BJ (cell line): ENCODE measurements at regions not wholly inside any gene's neighbourhood (a gene's known extent, or its start where the extent isn't known, plus 50 kb on each side); places are given as distances from the start of the nearest gene placed in this dataset.
"Not testable (repeated sequence)": the region's sequence is repeated elsewhere in the genome, so short reads cannot be mapped to it uniquely, and the experiment has no call there.

Experiments
- CTCF ChIA-PET: fragments of 350-600 bp; formaldehyde crosslinking; extraction: SDS; loops from one replicate; lab custom pipeline; 2021; ENCODE audit warnings: antibody characterized with exemption, inconsistent platforms; lab: Yijun Ruan, JAX
- POLR2A ChIA-PET: fragments of 300-600 bp; sonication (Branson Sonifier 250); formaldehyde crosslinking; extraction: SDS; loops from one replicate; lab custom pipeline; 2021; ENCODE audit warnings: antibody characterized with exemption; lab: Charles Lee
- DNase-seq: peaks from one replicate; pipeline ENCODE4 v3.0.0-alpha.2; 2011; ENCODE audit warnings: low read depth
- H3K27me3 ChIP-seq: 2 replicates; pipeline ENCODE4 v1.6.0; 2011; ENCODE audit warnings: low read length; ENCODE audit not compliant: control insufficient read depth, insufficient read depth
- H3K36me3 ChIP-seq: 2 replicates; pipeline ENCODE4 v1.5.1; 2011; ENCODE audit warnings: low read length; ENCODE audit not compliant: control insufficient read depth, insufficient read depth
- H3K4me3 ChIP-seq: 2 replicates; pipeline ENCODE4 v1.5.1; 2011; ENCODE audit warnings: low read depth, mild to moderate bottlenecking, control low read depth, low read length
- TF ChIP-seq, protein P1 (sequence below): IDR thresholded peaks from 2 replicates; pipeline ENCODE4 v1.5.1; 2011; ENCODE audit warnings: low read depth, mild to moderate bottlenecking, control low read depth, inconsistent platforms, low read length, moderate library complexity; ENCODE audit not compliant: insufficient read depth

DNA sequence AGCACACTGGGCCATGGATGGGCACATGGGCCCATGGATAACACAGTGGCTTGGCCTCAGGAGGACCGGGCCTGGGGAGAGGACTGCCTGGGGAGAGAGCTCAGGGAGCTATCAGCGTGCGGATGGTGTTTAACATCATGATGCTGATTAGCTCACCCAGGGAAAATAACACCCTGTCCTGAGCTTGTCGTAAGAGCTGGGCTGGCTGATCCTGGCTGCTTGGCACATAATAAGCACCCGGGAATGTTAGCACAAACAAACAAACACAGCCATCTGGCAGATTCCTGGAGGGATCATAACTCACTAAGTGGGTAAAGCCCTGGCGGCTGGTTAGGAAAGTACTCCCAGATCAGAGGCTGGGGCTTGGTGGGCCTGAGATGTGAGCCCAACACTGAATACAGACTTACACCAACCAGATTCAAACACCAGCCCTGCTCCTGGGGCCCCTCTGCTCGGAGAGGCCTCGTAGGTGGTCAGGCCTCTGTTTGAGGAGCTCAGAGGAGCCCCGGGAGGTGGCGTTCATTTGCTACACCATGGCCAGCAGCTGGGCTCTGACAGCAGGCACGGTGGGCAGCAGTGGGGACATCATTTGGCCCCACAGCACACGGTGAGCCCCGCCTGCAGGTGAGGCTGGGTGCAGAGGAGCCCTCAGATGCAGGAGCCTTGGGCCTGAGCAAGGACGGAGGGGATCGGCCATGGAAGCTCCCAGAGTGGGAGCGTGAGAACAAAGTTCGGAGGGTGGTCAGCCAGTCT, 193.4 kb upstream of the HDAC4 start:
- CTCF ChIA-PET = no interaction called here

DNA sequence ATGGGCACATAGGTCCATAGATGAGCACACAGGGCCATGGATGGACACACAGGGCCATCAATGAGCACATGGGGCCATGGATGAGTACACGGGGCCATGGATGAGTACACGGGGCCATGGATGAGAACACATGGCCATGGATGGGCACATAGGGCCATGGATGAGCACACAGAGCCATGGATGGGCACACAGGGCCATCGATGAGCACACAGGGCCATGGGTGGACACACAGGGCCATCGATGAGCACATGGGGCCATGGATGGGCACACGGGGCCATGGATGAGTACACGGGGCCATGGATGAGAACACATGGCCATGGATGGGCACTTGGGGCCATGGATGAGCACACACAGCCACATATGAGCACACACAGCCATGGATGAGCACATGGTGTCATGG, 192.6 kb upstream of the HDAC4 start:
- H3K36me3 ChIP-seq = no peaks in the 10 kb centered on the region
- CTCF ChIA-PET = no interaction called here
- no peaks in the 10 kb centered on the region for H3K27me3 ChIP-seq
- POLR2A ChIA-PET = no interaction called here
- TF ChIP-seq, protein P1, sequence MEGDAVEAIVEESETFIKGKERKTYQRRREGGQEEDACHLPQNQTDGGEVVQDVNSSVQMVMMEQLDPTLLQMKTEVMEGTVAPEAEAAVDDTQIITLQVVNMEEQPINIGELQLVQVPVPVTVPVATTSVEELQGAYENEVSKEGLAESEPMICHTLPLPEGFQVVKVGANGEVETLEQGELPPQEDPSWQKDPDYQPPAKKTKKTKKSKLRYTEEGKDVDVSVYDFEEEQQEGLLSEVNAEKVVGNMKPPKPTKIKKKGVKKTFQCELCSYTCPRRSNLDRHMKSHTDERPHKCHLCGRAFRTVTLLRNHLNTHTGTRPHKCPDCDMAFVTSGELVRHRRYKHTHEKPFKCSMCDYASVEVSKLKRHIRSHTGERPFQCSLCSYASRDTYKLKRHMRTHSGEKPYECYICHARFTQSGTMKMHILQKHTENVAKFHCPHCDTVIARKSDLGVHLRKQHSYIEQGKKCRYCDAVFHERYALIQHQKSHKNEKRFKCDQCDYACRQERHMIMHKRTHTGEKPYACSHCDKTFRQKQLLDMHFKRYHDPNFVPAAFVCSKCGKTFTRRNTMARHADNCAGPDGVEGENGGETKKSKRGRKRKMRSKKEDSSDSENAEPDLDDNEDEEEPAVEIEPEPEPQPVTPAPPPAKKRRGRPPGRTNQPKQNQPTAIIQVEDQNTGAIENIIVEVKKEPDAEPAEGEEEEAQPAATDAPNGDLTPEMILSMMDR = no peak
- no peak overlapping the region for H3K4me3 ChIP-seq
- DNase-seq = no peak

More for the DNA sequence above, 193.4 kb upstream of the HDAC4 start:
- TF ChIP-seq, protein P1 = no peak
- Histone ChIP-seq H3K4me3 (no peak overlapping the region), H3K27me3 (no peaks in the 10 kb centered on the region), H3K36me3 (no peaks in the 10 kb centered on the region)
- POLR2A ChIA-PET = interaction anchor here (0.6 kb wide), 1 partner anchor 21 kb away, joined by 3 read pairs; no protein-coding TSS in a partner anchor
- DNase-seq = no peak

DNA sequence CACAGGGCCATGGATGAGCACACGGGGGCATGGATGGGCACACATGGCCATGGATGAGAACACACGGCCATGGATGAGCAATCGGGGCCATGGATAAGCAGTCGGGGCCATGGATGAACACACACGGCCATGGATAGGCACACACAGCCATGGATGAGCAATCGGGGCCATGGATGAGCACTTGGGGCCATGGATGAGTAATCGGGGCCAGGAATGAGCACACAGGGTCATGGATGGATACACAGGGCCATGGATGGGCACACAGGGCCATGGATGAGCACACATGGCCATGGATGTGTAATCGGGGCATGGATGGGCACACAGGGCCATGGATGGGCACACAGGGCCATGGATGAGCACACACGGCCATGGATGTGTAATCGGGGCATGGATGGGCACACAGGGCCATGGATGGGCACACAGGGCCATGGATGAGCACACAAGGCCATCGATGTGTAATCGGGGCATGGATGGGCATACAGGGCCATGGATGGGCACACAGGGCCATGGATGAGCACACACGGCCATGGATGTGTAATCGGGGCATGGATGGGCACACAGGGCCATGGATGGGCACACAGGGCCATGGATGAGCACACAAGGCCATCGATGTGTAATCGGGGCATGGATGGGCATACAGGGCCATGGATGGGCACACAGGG, 191.9 kb upstream of the HDAC4 start:
- POLR2A ChIA-PET, CTCF ChIA-PET: not testable (repeated sequence)

DNA sequence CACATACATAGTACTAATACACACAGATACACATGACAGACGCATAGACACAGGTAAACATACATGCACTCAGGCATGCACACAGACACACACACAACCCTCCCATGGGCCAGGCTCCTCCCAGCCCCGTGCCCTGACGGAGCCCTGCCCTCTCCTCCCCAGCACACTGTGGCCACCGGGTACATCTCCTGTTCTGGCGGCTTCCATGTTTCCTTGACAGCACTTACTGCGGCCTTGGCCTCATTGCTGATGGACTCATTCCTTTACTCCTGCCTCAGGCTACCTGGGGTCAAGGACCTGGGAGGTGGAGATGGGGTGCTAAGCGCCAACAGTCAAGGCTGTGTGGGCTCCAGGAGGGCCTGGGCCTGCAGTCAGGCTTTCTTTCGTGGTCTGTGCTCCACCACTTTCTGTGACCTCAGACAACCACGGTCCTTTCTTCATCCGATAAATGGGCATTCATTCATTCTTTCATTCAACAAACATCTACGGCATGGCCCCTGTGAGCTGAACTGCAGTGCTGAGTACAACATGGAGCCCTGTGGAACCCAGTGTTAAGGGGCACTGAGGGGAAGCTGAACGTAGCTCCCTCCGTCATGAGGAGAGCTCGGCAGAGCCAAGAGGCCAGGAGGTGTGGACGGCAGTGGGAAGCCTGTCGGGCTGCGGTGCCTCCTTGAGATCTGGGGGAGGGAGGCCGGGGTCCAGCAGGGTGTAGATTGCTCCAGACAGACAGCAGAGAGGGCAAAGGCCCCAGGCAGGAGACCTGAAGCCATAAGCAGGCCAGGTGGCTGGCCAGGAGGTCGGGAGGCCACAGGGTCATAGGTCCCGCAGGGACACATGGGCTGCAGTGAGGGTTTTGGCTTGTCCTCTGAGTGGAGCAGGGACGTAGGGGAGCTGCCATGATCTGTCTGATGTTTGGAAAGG, 190.4 kb upstream of the HDAC4 start:
- no peak overlapping the region for H3K4me3 ChIP-seq
- TF ChIP-seq, protein P1 = no peak
- no peaks in the 10 kb centered on the region for H3K27me3 ChIP-seq
- ChIA-PET CTCF (no interaction called here), POLR2A (no interaction called here)
- no peaks in the 10 kb centered on the region for H3K36me3 ChIP-seq
- no peak for DNase-seq

More for the DNA sequence above, 191.9 kb upstream of the HDAC4 start:
- DNase-seq, H3K27me3 ChIP-seq, H3K36me3 ChIP-seq, H3K4me3 ChIP-seq: not testable (repeated sequence)

DNA sequence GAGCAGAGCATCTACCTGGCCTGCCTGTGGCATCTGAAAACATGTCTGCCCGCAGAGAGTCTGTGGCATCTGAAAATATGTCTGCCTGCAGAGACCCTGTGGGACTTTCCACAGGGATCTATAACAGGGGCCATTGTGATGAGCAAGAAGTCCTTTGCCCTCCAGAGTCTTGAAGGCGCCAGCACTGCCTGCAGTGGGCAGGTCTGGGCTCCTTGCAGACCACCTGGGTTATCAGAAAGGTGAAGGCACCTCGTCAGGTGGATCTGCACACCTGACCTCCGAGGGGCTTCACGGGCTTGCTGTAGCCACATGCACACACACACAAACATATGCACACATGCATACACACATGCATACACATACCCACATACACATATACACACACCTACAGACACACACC, 189.5 kb upstream of the HDAC4 start:
- H3K4me3 ChIP-seq = no peak overlapping the region
- no peaks in the 10 kb centered on the region for H3K27me3 ChIP-seq
- no peak for DNase-seq
- TF ChIP-seq, protein P1 = no peak
- ChIA-PET CTCF (no interaction called here), POLR2A (no interaction called here)
- H3K36me3 ChIP-seq = no peaks in the 10 kb centered on the region
